Esophagus muscularis mucosa (tissue), 3 donors: ENCODE measurements at regions not wholly inside any gene's neighbourhood (a gene's known extent, or its start where the extent isn't known, plus 50 kb on each side); places are given as distances from the start of the nearest gene placed in this dataset.

Experiments used
- POLR2A ChIP-seq: fragments of 450-650 bp; IDR thresholded peaks from one replicate; pipeline ENCODE4 v1.6.1; 2017; ENCODE audit warnings: antibody characterized with exemption, moderate library complexity, mild to moderate bottlenecking, low read depth
- TF ChIP-seq, protein P1 (sequence below), 3 experiments: fragments of 200-600 bp in 2 of 3; fragments of 450-650 bp in 1 of 3; sonication (generic) in 2 of 3; IDR thresholded peaks; one replicate each; pipeline ENCODE4 v1.5.1; 2017 to 2019; ENCODE audit warnings: antibody characterized with exemption in 3 of 3, mild to moderate bottlenecking in 2 of 3, moderate library complexity in 1 of 3

DNA sequence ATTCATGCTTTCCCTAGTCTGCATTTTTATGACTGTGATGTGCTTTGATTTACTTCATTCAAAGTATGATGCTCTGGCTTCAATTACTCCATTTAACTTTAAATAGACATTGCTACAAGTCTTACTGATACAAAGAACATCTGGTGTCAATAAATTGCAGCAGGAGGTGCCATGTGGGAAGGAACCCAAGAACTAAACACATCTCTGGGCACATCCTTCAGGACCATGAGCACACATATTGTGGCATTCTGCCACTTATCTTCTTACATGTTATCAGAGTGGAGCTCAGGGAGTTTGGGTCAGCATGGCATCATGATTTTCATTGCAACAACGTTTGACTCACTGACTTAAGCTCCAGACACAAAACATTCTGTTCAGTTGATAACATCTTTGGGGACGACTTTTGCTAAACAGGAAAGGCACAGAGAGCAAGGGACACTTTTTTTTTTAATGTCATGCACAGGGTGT lies 227.0 kb downstream of the DKK1 start:
- TF ChIP-seq, protein P1, sequence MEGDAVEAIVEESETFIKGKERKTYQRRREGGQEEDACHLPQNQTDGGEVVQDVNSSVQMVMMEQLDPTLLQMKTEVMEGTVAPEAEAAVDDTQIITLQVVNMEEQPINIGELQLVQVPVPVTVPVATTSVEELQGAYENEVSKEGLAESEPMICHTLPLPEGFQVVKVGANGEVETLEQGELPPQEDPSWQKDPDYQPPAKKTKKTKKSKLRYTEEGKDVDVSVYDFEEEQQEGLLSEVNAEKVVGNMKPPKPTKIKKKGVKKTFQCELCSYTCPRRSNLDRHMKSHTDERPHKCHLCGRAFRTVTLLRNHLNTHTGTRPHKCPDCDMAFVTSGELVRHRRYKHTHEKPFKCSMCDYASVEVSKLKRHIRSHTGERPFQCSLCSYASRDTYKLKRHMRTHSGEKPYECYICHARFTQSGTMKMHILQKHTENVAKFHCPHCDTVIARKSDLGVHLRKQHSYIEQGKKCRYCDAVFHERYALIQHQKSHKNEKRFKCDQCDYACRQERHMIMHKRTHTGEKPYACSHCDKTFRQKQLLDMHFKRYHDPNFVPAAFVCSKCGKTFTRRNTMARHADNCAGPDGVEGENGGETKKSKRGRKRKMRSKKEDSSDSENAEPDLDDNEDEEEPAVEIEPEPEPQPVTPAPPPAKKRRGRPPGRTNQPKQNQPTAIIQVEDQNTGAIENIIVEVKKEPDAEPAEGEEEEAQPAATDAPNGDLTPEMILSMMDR (IDR thresholded peaks at IDR 0.05) = no peak
- TF ChIP-seq POLR2A = no peak
